ENCODE measurements at regions not wholly inside any gene's neighbourhood (a gene's known extent, or its start where the extent isn't known, plus 50 kb on each side); places are given as distances from the start of the nearest gene placed in this dataset.
A peak's percentile ranks its signal among the peaks of the same experiment; 100 is the strongest.
"Not testable (repeated sequence)": the region's sequence is repeated elsewhere in the genome, so short reads cannot be mapped to it uniquely, and the experiment has no call there.

GRCh38 chrX:45992402-45993123 is 552.7 kb downstream of the ZNF674 start:
- TF ChIP-seq, protein P1, sequence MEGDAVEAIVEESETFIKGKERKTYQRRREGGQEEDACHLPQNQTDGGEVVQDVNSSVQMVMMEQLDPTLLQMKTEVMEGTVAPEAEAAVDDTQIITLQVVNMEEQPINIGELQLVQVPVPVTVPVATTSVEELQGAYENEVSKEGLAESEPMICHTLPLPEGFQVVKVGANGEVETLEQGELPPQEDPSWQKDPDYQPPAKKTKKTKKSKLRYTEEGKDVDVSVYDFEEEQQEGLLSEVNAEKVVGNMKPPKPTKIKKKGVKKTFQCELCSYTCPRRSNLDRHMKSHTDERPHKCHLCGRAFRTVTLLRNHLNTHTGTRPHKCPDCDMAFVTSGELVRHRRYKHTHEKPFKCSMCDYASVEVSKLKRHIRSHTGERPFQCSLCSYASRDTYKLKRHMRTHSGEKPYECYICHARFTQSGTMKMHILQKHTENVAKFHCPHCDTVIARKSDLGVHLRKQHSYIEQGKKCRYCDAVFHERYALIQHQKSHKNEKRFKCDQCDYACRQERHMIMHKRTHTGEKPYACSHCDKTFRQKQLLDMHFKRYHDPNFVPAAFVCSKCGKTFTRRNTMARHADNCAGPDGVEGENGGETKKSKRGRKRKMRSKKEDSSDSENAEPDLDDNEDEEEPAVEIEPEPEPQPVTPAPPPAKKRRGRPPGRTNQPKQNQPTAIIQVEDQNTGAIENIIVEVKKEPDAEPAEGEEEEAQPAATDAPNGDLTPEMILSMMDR (IDR thresholded peaks at IDR 0.05; ENCODE audit: insufficient read depth, low read length) = no peak
- no peak overlapping the region for H3K4me3 ChIP-seq (ENCODE audit: low read depth, low read length)
- no peak for DNase-seq (ENCODE audit: low read depth)

DNA sequence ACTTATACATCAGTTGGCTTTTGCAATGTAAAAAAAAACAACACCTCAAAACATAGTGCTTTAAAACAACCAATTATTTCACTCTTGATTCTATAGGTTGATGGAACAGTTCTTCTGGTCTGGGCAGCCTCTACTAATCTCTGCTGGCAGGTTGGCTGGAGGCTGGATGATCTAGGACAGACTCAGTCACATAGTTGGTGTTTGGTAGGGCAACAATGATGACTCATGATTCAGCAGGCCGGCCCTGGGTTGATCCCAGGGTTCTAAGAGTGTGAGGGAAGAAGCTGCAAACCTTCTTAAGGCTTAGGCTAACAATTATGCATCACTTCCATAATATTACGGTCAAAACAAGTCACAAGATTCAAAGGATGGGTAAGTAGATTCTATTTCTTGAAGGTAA is 558.2 kb downstream of the ZNF674 start:
- no peak overlapping the region for H3K4me3 ChIP-seq (ENCODE audit: low read depth, low read length)
- DNase-seq (ENCODE audit: low read depth) = peak; percentile 1
- TF ChIP-seq, protein P1 (IDR thresholded peaks at IDR 0.05; ENCODE audit: insufficient read depth, low read length) = no peak

DNA sequence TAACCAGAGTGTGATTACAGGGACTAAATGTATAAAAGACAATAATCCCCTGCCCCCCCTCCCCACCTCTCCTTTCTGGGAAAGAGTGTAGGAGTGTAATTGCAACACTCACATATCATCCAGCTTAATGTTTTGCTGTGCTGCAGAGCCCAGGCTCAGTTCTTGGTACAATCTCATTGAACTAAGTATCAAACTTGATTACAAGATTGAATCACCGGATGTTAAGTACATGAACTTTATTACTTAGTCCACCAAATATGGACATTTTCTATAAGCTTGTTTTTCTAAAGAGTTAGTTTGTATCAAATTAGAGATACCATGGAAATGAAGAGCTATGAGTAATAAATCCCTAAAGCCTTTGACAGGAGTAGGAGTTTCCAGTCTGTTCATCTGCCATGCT is 559.1 kb downstream of the ZNF674 start:
- H3K4me3 ChIP-seq (ENCODE audit: low read depth, low read length) = no peak overlapping the region
- TF ChIP-seq, protein P1 (IDR thresholded peaks at IDR 0.05; ENCODE audit: insufficient read depth, low read length) = no peak
- DNase-seq (ENCODE audit: low read depth) = no peak

DNA sequence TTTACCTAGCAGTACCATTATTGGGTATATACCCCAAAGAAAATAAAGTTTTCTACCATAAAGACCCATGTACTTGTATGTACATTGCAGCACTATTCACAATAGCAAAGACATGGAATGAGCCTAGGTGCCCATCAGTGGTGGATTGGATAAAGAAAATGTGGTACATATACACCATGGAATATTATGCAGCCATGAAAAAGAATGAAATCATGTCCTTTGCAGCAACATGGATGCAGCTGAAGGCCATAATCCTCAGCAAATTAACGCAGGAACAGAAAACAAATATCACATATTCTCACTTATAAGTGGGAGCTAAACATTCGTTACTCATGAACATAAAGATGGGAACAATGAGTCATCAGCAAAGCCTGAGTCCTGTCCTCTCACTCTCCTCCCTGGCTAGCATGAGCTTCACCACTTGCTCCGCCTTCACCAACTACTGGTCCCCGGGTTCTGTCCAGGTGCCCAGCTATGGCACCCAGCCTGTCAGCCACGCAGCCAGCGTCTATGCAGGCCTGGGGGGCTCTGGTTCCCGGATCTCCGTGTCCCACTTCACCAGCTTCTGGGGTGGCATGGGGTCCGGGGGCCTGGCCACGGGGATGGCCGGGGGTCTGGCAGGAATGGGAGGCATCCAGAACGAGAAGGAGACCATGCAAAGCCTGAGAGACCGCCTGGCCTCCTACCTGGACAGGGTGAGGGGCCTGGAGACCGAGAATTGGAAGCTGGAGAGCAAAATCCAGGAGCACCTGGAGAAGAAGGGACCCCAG is 562.1 kb downstream of the ZNF674 start:
- not testable (repeated sequence) for H3K4me3 ChIP-seq (ENCODE audit: low read depth, low read length); DNase-seq (ENCODE audit: low read depth)

GRCh38 chrX:45980726-45981125 is 564.5 kb downstream of the ZNF674 start:
- TF ChIP-seq, protein P1 (IDR thresholded peaks at IDR 0.05; ENCODE audit: insufficient read depth, low read length) = no peak
- no peak for DNase-seq (ENCODE audit: low read depth)
- no peak overlapping the region for H3K4me3 ChIP-seq (ENCODE audit: low read depth, low read length)

DNA sequence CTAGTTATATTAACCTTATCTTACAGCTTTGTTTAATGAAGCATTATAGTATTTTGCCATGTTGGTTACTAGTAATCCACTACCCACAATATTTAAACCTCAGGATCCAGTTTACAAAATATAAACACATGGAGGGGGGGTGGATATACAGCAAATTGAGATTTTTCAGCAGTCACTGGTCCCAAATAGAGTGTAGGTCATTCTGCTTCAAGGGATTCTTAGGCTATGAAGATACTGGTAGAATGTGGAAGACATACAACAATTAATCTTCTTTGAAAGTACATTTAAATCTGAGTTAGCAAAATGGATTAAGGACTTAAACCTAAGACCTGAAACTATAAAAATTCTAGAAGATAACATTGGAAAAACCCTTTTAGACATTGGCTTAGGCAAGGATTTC is 569.6 kb downstream of the ZNF674 start:
- TF ChIP-seq, protein P1 (IDR thresholded peaks at IDR 0.05; ENCODE audit: insufficient read depth, low read length) = no peak
- no peak overlapping the region for H3K4me3 ChIP-seq (ENCODE audit: low read depth, low read length)
- no peak for DNase-seq (ENCODE audit: low read depth)

DNA sequence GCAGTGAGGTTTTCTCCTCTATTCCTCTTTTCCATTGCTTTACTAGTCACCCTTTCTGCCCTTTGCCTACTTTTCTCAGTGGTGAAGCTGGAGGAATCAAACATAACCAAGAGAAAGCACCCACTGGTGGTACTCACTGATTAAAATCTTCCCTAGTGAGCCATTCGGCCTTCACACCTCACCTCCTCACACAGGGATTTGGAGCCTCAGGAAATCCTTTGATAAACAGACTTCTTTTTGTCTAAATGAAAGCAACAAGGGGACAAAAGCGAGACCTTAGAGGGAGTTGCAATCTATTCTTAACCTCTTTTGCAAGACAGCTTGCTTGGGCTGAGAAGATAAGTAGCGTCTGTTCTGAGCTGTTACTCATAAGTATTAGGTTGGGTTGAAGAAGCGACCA is 572.6 kb downstream of the ZNF674 start:
- DNase-seq (ENCODE audit: low read depth) = no peak
- H3K4me3 ChIP-seq (ENCODE audit: low read depth, low read length) = no peak overlapping the region
- TF ChIP-seq, protein P1 (IDR thresholded peaks at IDR 0.05; ENCODE audit: insufficient read depth, low read length) = no peak
